H1 (cell line): ENCODE measurements at regions not wholly inside any gene's neighbourhood (a gene's known extent, or its start where the extent isn't known, plus 50 kb on each side); places are given as distances from the start of the nearest gene placed in this dataset.

Experiments used
- HDAC2 ChIP-seq, 2 experiments: fragments of 300-600 bp in 1 of 2; sonication (generic) in 1 of 2; IDR thresholded peaks; 2 replicates each; pipeline ENCODE4 v1.6.1; 2011 to 2012; ENCODE audit warnings: low read depth in 2 of 2, low read length in 2 of 2, mild to moderate bottlenecking in 2 of 2, moderate library complexity in 2 of 2, borderline replicate concordance in 1 of 2, inconsistent platforms in 1 of 2
- KDM1A ChIP-seq: fragments of 200-600, 300-600 bp; sonication (generic); IDR thresholded peaks from 2 replicates; pipeline ENCODE4 v1.7.1; 2016; ENCODE audit warnings: mild to moderate bottlenecking, low read length, borderline replicate concordance
- MAFK ChIP-seq: IDR thresholded peaks from 2 replicates; pipeline ENCODE4 v1.6.1; 2012; ENCODE audit warnings: low read depth, mild to moderate bottlenecking, improper control_type of control experiment, low read length
- RBBP5 ChIP-seq: IDR thresholded peaks from 2 replicates; pipeline ENCODE4 v1.7.1; 2012; ENCODE audit warnings: low read depth, mild to moderate bottlenecking, inconsistent platforms, low read length, moderate library complexity, borderline replicate concordance
- RNF2 ChIP-seq: fragments of 200-900, 300-1000 bp; sonication (generic); IDR thresholded peaks from 2 replicates; pipeline ENCODE4 v1.7.1; 2016; ENCODE audit warnings: borderline replicate concordance, low read depth, mild to moderate bottlenecking, antibody characterized with exemption, low read length; ENCODE audit not compliant: poor library complexity, severe bottlenecking; ENCODE audit errors: missing control alignments
- SIN3A ChIP-seq, 2 experiments: IDR thresholded peaks in 1 of 2; conservative IDR thresholded peaks in 1 of 2; 2 replicates each; pipeline ENCODE4 v1.6.1; 2011 to 2012; ENCODE audit warnings: low read length in 2 of 2, improper control_type of control experiment in 1 of 2, low read depth in 1 of 2, mild to moderate bottlenecking in 1 of 2
- YY1 ChIP-seq: IDR thresholded peaks from 2 replicates; pipeline ENCODE4 v1.6.1; 2011; ENCODE audit warnings: low read depth, mild to moderate bottlenecking, low read length
- TF ChIP-seq, protein P1 (sequence below), 3 experiments: IDR thresholded peaks; 1 replicate in 2 of 3; 2 replicates in 1 of 3; pipeline versions ENCODE4 v1.5.1 to v1.6.1; 2011; ENCODE audit warnings: low read length in 3 of 3, mild to moderate bottlenecking in 3 of 3, inconsistent platforms in 2 of 3, low read depth in 1 of 3, moderate library complexity in 1 of 3; ENCODE audit not compliant: insufficient read depth in 1 of 3; ENCODE audit errors: control extremely low read depth in 1 of 3

DNA sequence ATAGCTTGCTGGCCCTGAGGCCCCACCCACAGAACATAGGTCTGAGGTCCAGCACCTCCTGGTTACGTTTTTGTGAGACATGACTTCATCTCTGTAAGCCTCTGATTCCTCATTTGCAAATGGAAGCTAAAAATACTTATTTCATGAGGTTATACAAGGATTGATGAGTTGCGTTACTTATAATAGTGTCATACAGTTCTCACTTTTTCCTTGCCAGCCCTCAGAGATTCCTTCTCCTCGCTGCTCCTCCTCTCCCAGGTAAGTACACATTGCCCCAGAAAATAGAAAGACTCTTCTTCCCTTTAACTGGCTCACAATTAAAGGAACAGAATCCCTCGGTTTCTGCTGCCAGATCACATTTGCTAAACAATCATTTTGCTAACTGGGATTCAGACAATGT is 739.2 kb downstream of the VRK1 start:
- TF ChIP-seq MAFK (no peak), KDM1A (no peak), SIN3A (conservative IDR thresholded peaks at IDR 0.05 in 1 of 2, IDR thresholded peaks at IDR 0.05 in 1 of 2; ENCODE audit: low read depth in 1 of 2, low read length in 2 of 2) (no peak), RBBP5 (no peak), HDAC2 (IDR thresholded peaks at IDR 0.05; ENCODE audit: borderline replicate concordance in 1 of 2, low read depth in 2 of 2, low read length in 2 of 2) (no peak), YY1 (no peak), RNF2 (no peak)
- TF ChIP-seq, protein P1, sequence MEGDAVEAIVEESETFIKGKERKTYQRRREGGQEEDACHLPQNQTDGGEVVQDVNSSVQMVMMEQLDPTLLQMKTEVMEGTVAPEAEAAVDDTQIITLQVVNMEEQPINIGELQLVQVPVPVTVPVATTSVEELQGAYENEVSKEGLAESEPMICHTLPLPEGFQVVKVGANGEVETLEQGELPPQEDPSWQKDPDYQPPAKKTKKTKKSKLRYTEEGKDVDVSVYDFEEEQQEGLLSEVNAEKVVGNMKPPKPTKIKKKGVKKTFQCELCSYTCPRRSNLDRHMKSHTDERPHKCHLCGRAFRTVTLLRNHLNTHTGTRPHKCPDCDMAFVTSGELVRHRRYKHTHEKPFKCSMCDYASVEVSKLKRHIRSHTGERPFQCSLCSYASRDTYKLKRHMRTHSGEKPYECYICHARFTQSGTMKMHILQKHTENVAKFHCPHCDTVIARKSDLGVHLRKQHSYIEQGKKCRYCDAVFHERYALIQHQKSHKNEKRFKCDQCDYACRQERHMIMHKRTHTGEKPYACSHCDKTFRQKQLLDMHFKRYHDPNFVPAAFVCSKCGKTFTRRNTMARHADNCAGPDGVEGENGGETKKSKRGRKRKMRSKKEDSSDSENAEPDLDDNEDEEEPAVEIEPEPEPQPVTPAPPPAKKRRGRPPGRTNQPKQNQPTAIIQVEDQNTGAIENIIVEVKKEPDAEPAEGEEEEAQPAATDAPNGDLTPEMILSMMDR (IDR thresholded peaks at IDR 0.05; ENCODE audit: control extremely low read depth in 1 of 3, insufficient read depth in 1 of 3, low read depth in 1 of 3, low read length in 3 of 3), result no peak
